ENCODE measurements at regions not wholly inside any gene's neighbourhood (a gene's known extent, or its start where the extent isn't known, plus 50 kb on each side); places are given as distances from the start of the nearest gene placed in this dataset.

DNA sequence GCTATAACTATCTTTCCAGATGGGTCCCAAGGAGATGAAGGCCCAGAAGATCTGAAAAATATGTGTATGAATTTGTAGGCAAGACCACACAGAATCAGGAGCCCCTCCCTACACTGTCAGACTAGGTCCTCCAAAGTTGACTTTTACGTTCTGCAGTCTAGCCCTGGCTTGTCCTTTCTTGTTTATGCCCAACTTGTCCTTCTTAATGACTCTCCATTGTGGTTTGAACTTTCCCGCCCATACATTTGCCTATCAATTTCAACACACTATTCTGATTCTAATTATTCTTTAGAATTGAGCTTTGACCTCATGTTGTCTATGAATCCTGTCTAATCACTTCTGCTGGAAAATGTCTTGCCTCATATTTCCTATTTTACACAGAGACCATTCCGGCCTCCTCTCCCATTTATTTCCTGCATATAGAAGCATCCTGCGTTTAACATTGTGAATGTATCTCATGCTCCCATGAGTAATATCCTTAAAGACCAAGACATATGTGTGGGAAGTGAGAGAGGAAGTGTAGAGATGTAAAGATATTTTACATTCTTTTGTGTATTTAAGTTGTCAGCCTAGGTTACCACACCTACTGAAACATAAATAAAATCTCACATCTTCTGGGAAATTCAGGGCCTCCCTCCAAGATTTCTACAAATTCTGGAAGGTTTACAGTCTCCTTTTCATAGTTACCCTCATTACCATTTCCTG, 348.3 kb downstream of the BCKDHB start:
- H3K4me3 ChIP-seq, result no peak overlapping the region
- intact Hi-C loops (cut with DNase I; ENCODE audit: low total_unique reads), result no loop called here
- H3K36me3 ChIP-seq, result no peaks in the 10 kb centered on the region
- DNase-seq, result no peak
- TF ChIP-seq, protein P1, sequence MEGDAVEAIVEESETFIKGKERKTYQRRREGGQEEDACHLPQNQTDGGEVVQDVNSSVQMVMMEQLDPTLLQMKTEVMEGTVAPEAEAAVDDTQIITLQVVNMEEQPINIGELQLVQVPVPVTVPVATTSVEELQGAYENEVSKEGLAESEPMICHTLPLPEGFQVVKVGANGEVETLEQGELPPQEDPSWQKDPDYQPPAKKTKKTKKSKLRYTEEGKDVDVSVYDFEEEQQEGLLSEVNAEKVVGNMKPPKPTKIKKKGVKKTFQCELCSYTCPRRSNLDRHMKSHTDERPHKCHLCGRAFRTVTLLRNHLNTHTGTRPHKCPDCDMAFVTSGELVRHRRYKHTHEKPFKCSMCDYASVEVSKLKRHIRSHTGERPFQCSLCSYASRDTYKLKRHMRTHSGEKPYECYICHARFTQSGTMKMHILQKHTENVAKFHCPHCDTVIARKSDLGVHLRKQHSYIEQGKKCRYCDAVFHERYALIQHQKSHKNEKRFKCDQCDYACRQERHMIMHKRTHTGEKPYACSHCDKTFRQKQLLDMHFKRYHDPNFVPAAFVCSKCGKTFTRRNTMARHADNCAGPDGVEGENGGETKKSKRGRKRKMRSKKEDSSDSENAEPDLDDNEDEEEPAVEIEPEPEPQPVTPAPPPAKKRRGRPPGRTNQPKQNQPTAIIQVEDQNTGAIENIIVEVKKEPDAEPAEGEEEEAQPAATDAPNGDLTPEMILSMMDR (IDR thresholded peaks at IDR 0.05), result no peak
- no peaks in the 10 kb centered on the region for H3K27me3 ChIP-seq
- H3K9me3 ChIP-seq, result no peaks in the 10 kb centered on the region
- H3K27ac ChIP-seq, result no peak overlapping the region
- peaks cover 0 to 12% (median 9%) of the 10 kb centered on the region in 4 donors for H3K4me1 ChIP-seq

- DNase-seq, result no peak
- no peak overlapping the region for H3K27ac ChIP-seq
- H3K4me1 ChIP-seq, result peaks cover 0 to 12% (median 9%) of the 10 kb centered on the region in 4 donors
- TF ChIP-seq, protein P1 (IDR thresholded peaks at IDR 0.05), result no peak
- H3K4me3 ChIP-seq, result no peak overlapping the region
- H3K36me3 ChIP-seq, result no peaks in the 10 kb centered on the region
- intact Hi-C loops (cut with DNase I; ENCODE audit: low total_unique reads), result no loop called here
- no peaks in the 10 kb centered on the region for H3K27me3 ChIP-seq
- H3K9me3 ChIP-seq, result no peaks in the 10 kb centered on the region
Observed at GRCh38 chr6:80454197-80454596, 347.7 kb downstream of the BCKDHB start.

GRCh38 chr6:80449726-80450125, 343.3 kb downstream of the BCKDHB start:
- intact Hi-C loops (cut with DNase I; ENCODE audit: low total_unique reads), result no loop called here
- DNase-seq, result no peak

DNA sequence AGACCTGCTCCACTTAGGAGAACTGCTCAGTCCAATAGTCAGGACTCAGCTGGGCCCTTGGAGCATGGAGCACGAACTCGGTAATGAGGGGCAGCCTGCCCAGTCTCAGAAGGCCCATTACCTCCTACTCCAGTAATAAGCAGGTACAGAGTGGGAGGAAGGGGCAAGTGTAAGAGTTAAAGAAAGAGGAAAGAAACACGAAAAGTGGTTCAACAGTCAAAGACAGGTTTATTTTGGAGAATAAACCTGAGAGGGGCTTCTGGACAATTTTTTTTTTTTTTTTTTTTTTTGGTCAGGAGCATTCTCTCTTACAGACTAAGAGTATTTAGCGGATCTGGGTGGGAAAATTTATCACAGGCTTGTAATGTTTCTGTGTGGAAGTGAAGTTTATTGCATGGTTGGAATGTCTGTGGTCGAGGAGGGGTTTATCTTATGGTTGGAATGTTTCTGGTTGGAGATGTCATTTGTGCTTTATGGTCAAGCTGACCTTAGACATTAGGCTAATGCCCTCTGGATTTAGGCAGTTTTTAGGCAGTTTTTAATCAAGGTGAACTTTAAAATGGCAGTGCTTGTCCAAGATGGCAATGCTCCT, 340.1 kb downstream of the BCKDHB start:
- TF ChIP-seq, protein P1 (IDR thresholded peaks at IDR 0.05), result no peak
- no peaks in the 10 kb centered on the region for H3K36me3 ChIP-seq

More at GRCh38 chr6:80449726-80450125, 343.3 kb downstream of the BCKDHB start:
- no peak overlapping the region for H3K27ac ChIP-seq
- H3K4me3 ChIP-seq, result no peak overlapping the region
- TF ChIP-seq, protein P1 (IDR thresholded peaks at IDR 0.05), result no peak
- H3K36me3 ChIP-seq, result no peaks in the 10 kb centered on the region
- no peaks in the 10 kb centered on the region for H3K4me1 ChIP-seq
- no peaks in the 10 kb centered on the region for H3K27me3 ChIP-seq
- H3K9me3 ChIP-seq, result peaks cover 0 to 11% (median 7%) of the 10 kb centered on the region in 3 donors

GRCh38 chr6:80445751-80446150, 339.3 kb downstream of the BCKDHB start:
- Histone ChIP-seq H3K9me3 (peaks cover 0 to 11% (median 7%) of the 10 kb centered on the region in 3 donors), H3K27me3 (no peaks in the 10 kb centered on the region), H3K36me3 (no peaks in the 10 kb centered on the region), H3K4me1 (no peaks in the 10 kb centered on the region), H3K4me3 (no peak overlapping the region), H3K27ac (no peak overlapping the region)
- intact Hi-C loops (cut with DNase I; ENCODE audit: low total_unique reads), result no loop called here
- no peak for DNase-seq
- TF ChIP-seq, protein P1 (IDR thresholded peaks at IDR 0.05), result no peak

More for the DNA sequence above, 340.1 kb downstream of the BCKDHB start:
- H3K4me3 ChIP-seq, result no peak overlapping the region
- no peak for DNase-seq
- H3K9me3 ChIP-seq, result peaks cover 0 to 11% (median 7%) of the 10 kb centered on the region in 3 donors
- intact Hi-C loops (cut with DNase I; ENCODE audit: low total_unique reads), result no loop called here
- no peak overlapping the region for H3K27ac ChIP-seq
- no peaks in the 10 kb centered on the region for H3K27me3 ChIP-seq
- H3K4me1 ChIP-seq, result no peaks in the 10 kb centered on the region
